H1 (cell line): ENCODE measurements at regions not wholly inside any gene's neighbourhood (a gene's known extent, or its start where the extent isn't known, plus 50 kb on each side); places are given as distances from the start of the nearest gene placed in this dataset.

Source experiments
- CREB1 ChIP-seq: IDR thresholded peaks from 2 replicates; pipeline ENCODE4 v1.6.1; 2012; ENCODE audit warnings: inconsistent platforms
- EZH2 ChIP-seq: fragments of 200-600 bp; sonication (generic); IDR thresholded peaks from 2 replicates; pipeline ENCODE4 v1.7.1; 2012; ENCODE audit warnings: low read depth, mild to moderate bottlenecking, moderate library complexity, low read length, inconsistent platforms; ENCODE audit not compliant: severe bottlenecking
- GABPA ChIP-seq: IDR thresholded peaks from 2 replicates; pipeline ENCODE4 v1.6.1; 2011; ENCODE audit warnings: mild to moderate bottlenecking, low read length, moderate library complexity, borderline replicate concordance; ENCODE audit not compliant: insufficient read depth
- KDM1A ChIP-seq: fragments of 200-600, 300-600 bp; sonication (generic); IDR thresholded peaks from 2 replicates; pipeline ENCODE4 v1.7.1; 2016; ENCODE audit warnings: mild to moderate bottlenecking, low read length, borderline replicate concordance
- NRF1 ChIP-seq: IDR thresholded peaks from 2 replicates; pipeline ENCODE4 v1.6.1; 2011; ENCODE audit warnings: mild to moderate bottlenecking, low read depth, low read length, improper control_type of control experiment
- POLR2A ChIP-seq, 2 experiments: IDR thresholded peaks; 1 replicate in 1 of 2; 2 replicates in 1 of 2; pipeline ENCODE4 v1.6.1; 2011; ENCODE audit warnings: low read depth in 2 of 2, low read length in 2 of 2, mild to moderate bottlenecking in 2 of 2; ENCODE audit errors: control extremely low read depth in 1 of 2
- TCF12 ChIP-seq: IDR thresholded peaks from 2 replicates; pipeline ENCODE4 v1.6.1; 2011; ENCODE audit warnings: low read depth, mild to moderate bottlenecking, low read length
- YY1 ChIP-seq: IDR thresholded peaks from 2 replicates; pipeline ENCODE4 v1.6.1; 2011; ENCODE audit warnings: low read depth, mild to moderate bottlenecking, low read length
- TF ChIP-seq, protein P1 (sequence below), 3 experiments: IDR thresholded peaks; 1 replicate in 2 of 3; 2 replicates in 1 of 3; pipeline versions ENCODE4 v1.5.1 to v1.6.1; 2011; ENCODE audit warnings: low read length in 3 of 3, mild to moderate bottlenecking in 3 of 3, inconsistent platforms in 2 of 3, low read depth in 1 of 3, moderate library complexity in 1 of 3; ENCODE audit not compliant: insufficient read depth in 1 of 3; ENCODE audit errors: control extremely low read depth in 1 of 3
- TF ChIP-seq, protein P2 (sequence below): IDR thresholded peaks from 2 replicates; pipeline ENCODE4 v1.6.1; 2012; ENCODE audit warnings: low read length, inconsistent platforms

- TF ChIP-seq EZH2 (no peak), POLR2A (IDR thresholded peaks at IDR 0.05; ENCODE audit: control extremely low read depth in 1 of 2, low read depth in 2 of 2, low read length in 2 of 2) (no peak), YY1 (no peak), KDM1A (no peak), GABPA (no peak), CREB1 (no peak), NRF1 (no peak), TCF12 (no peak)
- TF ChIP-seq, protein P1, sequence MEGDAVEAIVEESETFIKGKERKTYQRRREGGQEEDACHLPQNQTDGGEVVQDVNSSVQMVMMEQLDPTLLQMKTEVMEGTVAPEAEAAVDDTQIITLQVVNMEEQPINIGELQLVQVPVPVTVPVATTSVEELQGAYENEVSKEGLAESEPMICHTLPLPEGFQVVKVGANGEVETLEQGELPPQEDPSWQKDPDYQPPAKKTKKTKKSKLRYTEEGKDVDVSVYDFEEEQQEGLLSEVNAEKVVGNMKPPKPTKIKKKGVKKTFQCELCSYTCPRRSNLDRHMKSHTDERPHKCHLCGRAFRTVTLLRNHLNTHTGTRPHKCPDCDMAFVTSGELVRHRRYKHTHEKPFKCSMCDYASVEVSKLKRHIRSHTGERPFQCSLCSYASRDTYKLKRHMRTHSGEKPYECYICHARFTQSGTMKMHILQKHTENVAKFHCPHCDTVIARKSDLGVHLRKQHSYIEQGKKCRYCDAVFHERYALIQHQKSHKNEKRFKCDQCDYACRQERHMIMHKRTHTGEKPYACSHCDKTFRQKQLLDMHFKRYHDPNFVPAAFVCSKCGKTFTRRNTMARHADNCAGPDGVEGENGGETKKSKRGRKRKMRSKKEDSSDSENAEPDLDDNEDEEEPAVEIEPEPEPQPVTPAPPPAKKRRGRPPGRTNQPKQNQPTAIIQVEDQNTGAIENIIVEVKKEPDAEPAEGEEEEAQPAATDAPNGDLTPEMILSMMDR (IDR thresholded peaks at IDR 0.05; ENCODE audit: control extremely low read depth in 1 of 3, insufficient read depth in 1 of 3, low read depth in 1 of 3, low read length in 3 of 3), result no peak
- TF ChIP-seq, protein P2, sequence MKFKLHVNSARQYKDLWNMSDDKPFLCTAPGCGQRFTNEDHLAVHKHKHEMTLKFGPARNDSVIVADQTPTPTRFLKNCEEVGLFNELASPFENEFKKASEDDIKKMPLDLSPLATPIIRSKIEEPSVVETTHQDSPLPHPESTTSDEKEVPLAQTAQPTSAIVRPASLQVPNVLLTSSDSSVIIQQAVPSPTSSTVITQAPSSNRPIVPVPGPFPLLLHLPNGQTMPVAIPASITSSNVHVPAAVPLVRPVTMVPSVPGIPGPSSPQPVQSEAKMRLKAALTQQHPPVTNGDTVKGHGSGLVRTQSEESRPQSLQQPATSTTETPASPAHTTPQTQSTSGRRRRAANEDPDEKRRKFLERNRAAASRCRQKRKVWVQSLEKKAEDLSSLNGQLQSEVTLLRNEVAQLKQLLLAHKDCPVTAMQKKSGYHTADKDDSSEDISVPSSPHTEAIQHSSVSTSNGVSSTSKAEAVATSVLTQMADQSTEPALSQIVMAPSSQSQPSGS, result no peak
Observed at GRCh38 chr10:6770846-6771245, 190.8 kb upstream of the PRKCQ start.
